Gastroesophageal sphincter (tissue), 3 donors: ENCODE measurements at regions not wholly inside any gene's neighbourhood (a gene's known extent, or its start where the extent isn't known, plus 50 kb on each side); places are given as distances from the start of the nearest gene placed in this dataset.

Experiments used
- POLR2A ChIP-seq, 2 donors: fragments of 450-650 bp; IDR thresholded peaks; one replicate each; pipeline ENCODE4 v1.6.1; 2017; ENCODE audit warnings: antibody characterized with exemption in 2 of 2, mild to moderate bottlenecking in 2 of 2, moderate library complexity in 1 of 2
- POLR2AphosphoS5 ChIP-seq: sonication (generic); formaldehyde crosslinking; IDR thresholded peaks from one replicate; pipeline ENCODE4 v1.6.1; 2017; ENCODE audit warnings: antibody characterized with exemption
- TF ChIP-seq, protein P1 (sequence below), 4 experiments: fragments of 200-600 bp in 2 of 4; fragments of 450-650 bp in 2 of 4; sonication (generic) in 1 of 4; IDR thresholded peaks; one replicate each; pipeline ENCODE4 v1.5.1; 2017 to 2019; ENCODE audit warnings: antibody characterized with exemption in 4 of 4, mild to moderate bottlenecking in 2 of 4, moderate library complexity in 2 of 4

- TF ChIP-seq, protein P1, sequence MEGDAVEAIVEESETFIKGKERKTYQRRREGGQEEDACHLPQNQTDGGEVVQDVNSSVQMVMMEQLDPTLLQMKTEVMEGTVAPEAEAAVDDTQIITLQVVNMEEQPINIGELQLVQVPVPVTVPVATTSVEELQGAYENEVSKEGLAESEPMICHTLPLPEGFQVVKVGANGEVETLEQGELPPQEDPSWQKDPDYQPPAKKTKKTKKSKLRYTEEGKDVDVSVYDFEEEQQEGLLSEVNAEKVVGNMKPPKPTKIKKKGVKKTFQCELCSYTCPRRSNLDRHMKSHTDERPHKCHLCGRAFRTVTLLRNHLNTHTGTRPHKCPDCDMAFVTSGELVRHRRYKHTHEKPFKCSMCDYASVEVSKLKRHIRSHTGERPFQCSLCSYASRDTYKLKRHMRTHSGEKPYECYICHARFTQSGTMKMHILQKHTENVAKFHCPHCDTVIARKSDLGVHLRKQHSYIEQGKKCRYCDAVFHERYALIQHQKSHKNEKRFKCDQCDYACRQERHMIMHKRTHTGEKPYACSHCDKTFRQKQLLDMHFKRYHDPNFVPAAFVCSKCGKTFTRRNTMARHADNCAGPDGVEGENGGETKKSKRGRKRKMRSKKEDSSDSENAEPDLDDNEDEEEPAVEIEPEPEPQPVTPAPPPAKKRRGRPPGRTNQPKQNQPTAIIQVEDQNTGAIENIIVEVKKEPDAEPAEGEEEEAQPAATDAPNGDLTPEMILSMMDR (IDR thresholded peaks at IDR 0.05): no peak
- TF ChIP-seq POLR2A (IDR thresholded peaks at IDR 0.05) (no peak), POLR2AphosphoS5 (no peak)
These were observed 313.4 kb upstream of the DNAJC19 start for GRCh38 chr3:181302960-181303359.
